ENCODE measurements at regions not wholly inside any gene's neighbourhood (a gene's known extent, or its start where the extent isn't known, plus 50 kb on each side); places are given as distances from the start of the nearest gene placed in this dataset.

GRCh38 chr11:114928260-114928870 lies 250.0 kb downstream of the NXPE2 start:
- no peaks in the 10 kb centered on the region for H3K9me3 ChIP-seq (ENCODE audit: control insufficient read depth, insufficient read depth, low read length)
- H3K9me2 ChIP-seq (replicated peaks; ENCODE audit: control insufficient read depth, low read length): no peaks in the 10 kb centered on the region
- no peak for TF ChIP-seq CTCF (IDR thresholded peaks at IDR 0.05; ENCODE audit: low read depth, low read length, poor library complexity, severe bottlenecking)
- no peaks in the 10 kb centered on the region for H3K4me1 ChIP-seq (ENCODE audit: control insufficient read depth, low read length)
- no peak overlapping the region for H3K4me3 ChIP-seq (ENCODE audit: low read length)
- H3K27ac ChIP-seq (ENCODE audit: low read depth, low read length): no peak overlapping the region
- H3K79me2 ChIP-seq (ENCODE audit: control insufficient read depth, low read length): no peaks in the 10 kb centered on the region
- H3K4me2 ChIP-seq (ENCODE audit: low read length): no peak overlapping the region
- H3F3A ChIP-seq (ENCODE audit: control insufficient read depth, insufficient read depth): no peaks in the 10 kb centered on the region
- H4K20me1 ChIP-seq (ENCODE audit: control insufficient read depth, insufficient read depth, low read depth, low read length): no peaks in the 10 kb centered on the region
- no peaks in the 10 kb centered on the region for H3K27me3 ChIP-seq (ENCODE audit: control insufficient read depth, low read length)
- H3K36me3 ChIP-seq (ENCODE audit: control insufficient read depth, low read length): no peaks in the 10 kb centered on the region

- H3K79me2 ChIP-seq (ENCODE audit: control insufficient read depth, low read length): no peaks in the 10 kb centered on the region
- H4K20me1 ChIP-seq (ENCODE audit: control insufficient read depth, insufficient read depth, low read depth, low read length): no peaks in the 10 kb centered on the region
- H3F3A ChIP-seq (ENCODE audit: control insufficient read depth, insufficient read depth): no peaks in the 10 kb centered on the region
- TF ChIP-seq CTCF (IDR thresholded peaks at IDR 0.05; ENCODE audit: low read depth, low read length, poor library complexity, severe bottlenecking): no peak
- TF ChIP-seq EZH2phosphoT487 (IDR thresholded peaks at IDR 0.05; ENCODE audit: borderline replicate concordance, low read length): no peak
- no peaks in the 10 kb centered on the region for H3K9me3 ChIP-seq (ENCODE audit: control insufficient read depth, insufficient read depth, low read length)
- H3K4me3 ChIP-seq (ENCODE audit: low read length): no peak overlapping the region
- no peaks in the 10 kb centered on the region for H3K36me3 ChIP-seq (ENCODE audit: control insufficient read depth, low read length)
- no peaks in the 10 kb centered on the region for H3K4me1 ChIP-seq (ENCODE audit: control insufficient read depth, low read length)
- no peaks in the 10 kb centered on the region for H3K9me2 ChIP-seq (replicated peaks; ENCODE audit: control insufficient read depth, low read length)
- no peaks in the 10 kb centered on the region for H3K27me3 ChIP-seq (ENCODE audit: control insufficient read depth, low read length)
- H3K27ac ChIP-seq (ENCODE audit: low read depth, low read length): no peak overlapping the region
- no peak overlapping the region for H3K4me2 ChIP-seq (ENCODE audit: low read length)
Observed at GRCh38 chr11:114929351-114930000, 251.1 kb downstream of the NXPE2 start.

GRCh38 chr11:114938799-114939198 lies 260.5 kb downstream of the NXPE2 start:
- Histone ChIP-seq H3F3A (ENCODE audit: control insufficient read depth, insufficient read depth) (no peaks in the 10 kb centered on the region), H3K27me3 (ENCODE audit: control insufficient read depth, low read length) (no peaks in the 10 kb centered on the region), H3K4me2 (ENCODE audit: low read length) (no peak overlapping the region), H3K9me2 (replicated peaks; ENCODE audit: control insufficient read depth, low read length) (no peaks in the 10 kb centered on the region), H3K4me1 (ENCODE audit: control insufficient read depth, low read length) (no peaks in the 10 kb centered on the region), H3K27ac (ENCODE audit: low read depth, low read length) (no peak overlapping the region), H3K36me3 (ENCODE audit: control insufficient read depth, low read length) (no peaks in the 10 kb centered on the region), H3K79me2 (ENCODE audit: control insufficient read depth, low read length) (no peaks in the 10 kb centered on the region), H3K4me3 (ENCODE audit: low read length) (no peak overlapping the region), H3K9me3 (ENCODE audit: control insufficient read depth, insufficient read depth, low read length) (peaks cover 3% of the 10 kb centered on the region; the same call in 1 of the 2 replicates), H4K20me1 (ENCODE audit: control insufficient read depth, insufficient read depth, low read depth, low read length) (no peaks in the 10 kb centered on the region)
- no peak for TF ChIP-seq CTCF (IDR thresholded peaks at IDR 0.05; ENCODE audit: low read depth, low read length, poor library complexity, severe bottlenecking)
- TF ChIP-seq EZH2phosphoT487 (IDR thresholded peaks at IDR 0.05; ENCODE audit: borderline replicate concordance, low read length): no peak
